ENCODE measurements at regions not wholly inside any gene's neighbourhood (a gene's known extent, or its start where the extent isn't known, plus 50 kb on each side); places are given as distances from the start of the nearest gene placed in this dataset.
"Not testable (repeated sequence)": the region's sequence is repeated elsewhere in the genome, so short reads cannot be mapped to it uniquely, and the experiment has no call there.

GRCh38 chr5:101009758-101010519, 106.9 kb upstream of the ST8SIA4 start:
- WGBS, 2 donors (ENCODE audit: extremely low coverage in 2 of 2, insufficient read length in 2 of 2, insufficient replicate concordance in 1 of 2), result no CpG with 5 or more reads among the region's 9 CpGs

GRCh38 chr5:100992354-100992753, 89.3 kb upstream of the ST8SIA4 start:
- Histone ChIP-seq H3K9ac (ENCODE audit: low read depth, low read length, poor library complexity) (no peak overlapping the region), H3K36me3 (replicated peaks in 1 of 2; ENCODE audit: control insufficient read depth in 2 of 2, insufficient read depth in 2 of 2, low read length in 2 of 2) (no peaks in the 10 kb centered on the region), H2BK12ac (ENCODE audit: low read length) (no peak overlapping the region), H3K14ac (ENCODE audit: low read length) (no peak overlapping the region), H3K4me1 (ENCODE audit: control insufficient read depth in 2 of 2, insufficient read depth in 1 of 2, low read depth in 1 of 2, low read length in 2 of 2) (no peaks in the 10 kb centered on the region), H2BK5ac (ENCODE audit: low read length) (no peak overlapping the region), H2AK5ac (ENCODE audit: low read depth, low read length) (no peak overlapping the region), H2BK120ac (ENCODE audit: low read depth, low read length) (no peak overlapping the region), H3K23ac (ENCODE audit: low read depth, low read length, poor library complexity) (no peak overlapping the region), H4K91ac (ENCODE audit: low read depth, low read length, poor library complexity) (no peak overlapping the region), H3K4me3 (ENCODE audit: low read length in 2 of 2) (no peak overlapping the region), H3K27ac (replicated peaks; ENCODE audit: low read length) (no peak overlapping the region), H3K4me2 (ENCODE audit: insufficient read depth, low read length, poor library complexity, severe bottlenecking) (no peak overlapping the region), H3K4ac (ENCODE audit: low read length) (no peak overlapping the region), H3K18ac (ENCODE audit: low read length) (no peak overlapping the region), H2AFZ (ENCODE audit: low read length) (no peak overlapping the region), H4K8ac (ENCODE audit: low read depth, low read length) (no peak overlapping the region), H2BK15ac (ENCODE audit: low read length) (no peak overlapping the region), H3K79me1 (ENCODE audit: low read depth, low read length) (no peaks in the 10 kb centered on the region), H3K9me3 (replicated peaks in 1 of 2; ENCODE audit: control insufficient read depth in 2 of 2, insufficient read depth in 1 of 2, low read depth in 1 of 2, low read length in 2 of 2) (no peaks in the 10 kb centered on the region), H3K27me3 (ENCODE audit: control insufficient read depth in 3 of 3, insufficient read depth in 3 of 3, low read depth in 1 of 3, low read length in 3 of 3) (no peaks in the 10 kb centered on the region)
- no CpG with 5 or more reads among the region's 1 CpG for WGBS, 2 donors (ENCODE audit: extremely low coverage in 2 of 2, insufficient read length in 2 of 2, insufficient replicate concordance in 1 of 2)
- no peak for DNase-seq (ENCODE audit: low spot score)

More at GRCh38 chr5:101009758-101010519, 106.9 kb upstream of the ST8SIA4 start:
- no peak overlapping the region for H2AK5ac ChIP-seq (ENCODE audit: low read depth, low read length)
- H3K4me3 ChIP-seq (ENCODE audit: low read length in 2 of 2), result no peak overlapping the region
- H3K4me2 ChIP-seq (ENCODE audit: insufficient read depth, low read length, poor library complexity, severe bottlenecking), result no peak overlapping the region
- no peak overlapping the region for H3K18ac ChIP-seq (ENCODE audit: low read length)
- no peak overlapping the region for H2BK15ac ChIP-seq (ENCODE audit: low read length)
- H3K79me1 ChIP-seq (ENCODE audit: low read depth, low read length), result no peaks in the 10 kb centered on the region
- H3K36me3 ChIP-seq (replicated peaks in 1 of 2; ENCODE audit: control insufficient read depth in 2 of 2, insufficient read depth in 2 of 2, low read length in 2 of 2), result no peaks in the 10 kb centered on the region
- H2BK120ac ChIP-seq (ENCODE audit: low read depth, low read length), result no peak overlapping the region
- H3K4ac ChIP-seq (ENCODE audit: low read length), result no peak overlapping the region
- peaks cover 0 to 9% of the 10 kb centered on the region in 2 donors for H3K4me1 ChIP-seq (ENCODE audit: control insufficient read depth in 2 of 2, insufficient read depth in 1 of 2, low read depth in 1 of 2, low read length in 2 of 2)
- peak; percentile 15 for DNase-seq (ENCODE audit: low spot score)
- H2BK12ac ChIP-seq (ENCODE audit: low read length), result no peak overlapping the region
- H2BK5ac ChIP-seq (ENCODE audit: low read length), result no peak overlapping the region
- H2AFZ ChIP-seq (ENCODE audit: low read length), result peak overlapping the region; percentile 15
- no peak overlapping the region for H4K91ac ChIP-seq (ENCODE audit: low read depth, low read length, poor library complexity)
- no peak overlapping the region for H3K9ac ChIP-seq (ENCODE audit: low read depth, low read length, poor library complexity)
- H3K27ac ChIP-seq (replicated peaks; ENCODE audit: low read length), result no peak overlapping the region
- H3K27me3 ChIP-seq (ENCODE audit: control insufficient read depth in 3 of 3, insufficient read depth in 3 of 3, low read depth in 1 of 3, low read length in 3 of 3), result no peaks in the 10 kb centered on the region
- no peak overlapping the region for H4K8ac ChIP-seq (ENCODE audit: low read depth, low read length)
- no peak overlapping the region for H3K23ac ChIP-seq (ENCODE audit: low read depth, low read length, poor library complexity)
- H3K14ac ChIP-seq (ENCODE audit: low read length), result no peak overlapping the region
- H3K9me3 ChIP-seq (replicated peaks in 1 of 2; ENCODE audit: control insufficient read depth in 2 of 2, insufficient read depth in 1 of 2, low read depth in 1 of 2, low read length in 2 of 2), result no peaks in the 10 kb centered on the region

DNA sequence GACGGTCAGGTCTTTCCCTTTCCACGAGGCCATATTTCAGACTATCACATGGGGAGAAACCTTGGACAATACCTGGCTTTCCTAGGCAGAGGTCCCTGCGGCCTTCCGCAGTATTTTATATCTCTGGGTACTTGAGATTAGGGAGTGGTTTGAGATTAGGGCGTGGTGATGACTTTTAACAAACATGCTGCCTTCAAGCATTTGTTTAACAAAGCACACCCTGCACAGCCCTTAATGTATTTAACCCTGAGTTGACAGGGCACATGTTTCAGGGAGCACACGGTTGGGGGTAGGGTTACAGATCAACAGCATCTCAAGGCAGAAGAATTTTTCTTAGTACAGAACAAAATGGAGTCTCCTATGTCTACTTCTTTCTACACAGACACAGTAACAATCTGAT, 80.5 kb upstream of the ST8SIA4 start:
- H3K4me2 ChIP-seq (ENCODE audit: insufficient read depth, low read length, poor library complexity, severe bottlenecking); H3K18ac ChIP-seq (ENCODE audit: low read length); H3K23ac ChIP-seq (ENCODE audit: low read depth, low read length, poor library complexity); H2BK15ac ChIP-seq (ENCODE audit: low read length); H3K9ac ChIP-seq (ENCODE audit: low read depth, low read length, poor library complexity); H3K4me3 ChIP-seq (ENCODE audit: low read length in 2 of 2); H2BK12ac ChIP-seq (ENCODE audit: low read length); DNase-seq (ENCODE audit: low spot score); H3K36me3 ChIP-seq (replicated peaks in 1 of 2; ENCODE audit: control insufficient read depth in 2 of 2, insufficient read depth in 2 of 2, low read length in 2 of 2); H4K8ac ChIP-seq (ENCODE audit: low read depth, low read length); H3K14ac ChIP-seq (ENCODE audit: low read length); H2AK5ac ChIP-seq (ENCODE audit: low read depth, low read length); H4K91ac ChIP-seq (ENCODE audit: low read depth, low read length, poor library complexity); H3K27me3 ChIP-seq (ENCODE audit: control insufficient read depth in 3 of 3, insufficient read depth in 3 of 3, low read depth in 1 of 3, low read length in 3 of 3); H3K27ac ChIP-seq (replicated peaks; ENCODE audit: low read length); H2BK120ac ChIP-seq (ENCODE audit: low read depth, low read length); H3K9me3 ChIP-seq (replicated peaks in 1 of 2; ENCODE audit: control insufficient read depth in 2 of 2, insufficient read depth in 1 of 2, low read depth in 1 of 2, low read length in 2 of 2); H3K4ac ChIP-seq (ENCODE audit: low read length); H2AFZ ChIP-seq (ENCODE audit: low read length); H3K4me1 ChIP-seq (ENCODE audit: control insufficient read depth in 2 of 2, insufficient read depth in 1 of 2, low read depth in 1 of 2, low read length in 2 of 2); H2BK5ac ChIP-seq (ENCODE audit: low read length); H3K79me1 ChIP-seq (ENCODE audit: low read depth, low read length): not testable (repeated sequence)
- WGBS, 2 donors (ENCODE audit: extremely low coverage in 2 of 2, insufficient read length in 2 of 2, insufficient replicate concordance in 1 of 2), result no CpG with 5 or more reads among the region's 6 CpGs

DNA sequence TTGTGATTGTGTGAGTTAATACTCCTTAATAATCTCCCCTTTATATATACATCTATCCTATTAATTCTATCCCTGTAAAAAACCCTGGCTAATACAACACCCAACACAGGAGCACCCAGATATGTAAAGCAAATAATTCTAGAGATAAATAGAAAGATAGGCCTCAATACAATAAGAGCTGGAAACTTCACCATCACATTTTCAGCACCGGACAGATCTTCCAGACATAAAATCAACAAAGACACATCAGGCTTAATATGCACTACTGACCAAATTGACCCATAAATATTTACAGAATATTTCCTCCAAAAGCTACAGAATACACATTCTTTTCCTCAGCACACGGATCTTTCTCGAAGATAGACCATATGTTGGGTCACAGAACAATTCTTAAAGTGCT, 71.0 kb upstream of the ST8SIA4 start:
- no peak overlapping the region for H3K23ac ChIP-seq (ENCODE audit: low read depth, low read length, poor library complexity)
- no peak overlapping the region for H4K8ac ChIP-seq (ENCODE audit: low read depth, low read length)
- H4K91ac ChIP-seq (ENCODE audit: low read depth, low read length, poor library complexity), result no peak overlapping the region
- H3K27me3 ChIP-seq (ENCODE audit: control insufficient read depth in 3 of 3, insufficient read depth in 3 of 3, low read depth in 1 of 3, low read length in 3 of 3), result no peaks in the 10 kb centered on the region
- no peak overlapping the region for H2AFZ ChIP-seq (ENCODE audit: low read length)
- no peak overlapping the region for H3K4ac ChIP-seq (ENCODE audit: low read length)
- no peak overlapping the region for H3K4me2 ChIP-seq (ENCODE audit: insufficient read depth, low read length, poor library complexity, severe bottlenecking)
- no peaks in the 10 kb centered on the region for H3K79me1 ChIP-seq (ENCODE audit: low read depth, low read length)
- H3K9me3 ChIP-seq (replicated peaks in 1 of 2; ENCODE audit: control insufficient read depth in 2 of 2, insufficient read depth in 1 of 2, low read depth in 1 of 2, low read length in 2 of 2), result no peaks in the 10 kb centered on the region
- DNase-seq (ENCODE audit: low spot score), result no peak
- H3K36me3 ChIP-seq (replicated peaks in 1 of 2; ENCODE audit: control insufficient read depth in 2 of 2, insufficient read depth in 2 of 2, low read length in 2 of 2), result no peaks in the 10 kb centered on the region
- H3K27ac ChIP-seq (replicated peaks; ENCODE audit: low read length), result no peak overlapping the region
- H3K4me1 ChIP-seq (ENCODE audit: control insufficient read depth in 2 of 2, insufficient read depth in 1 of 2, low read depth in 1 of 2, low read length in 2 of 2), result no peaks in the 10 kb centered on the region
- no peak overlapping the region for H2BK12ac ChIP-seq (ENCODE audit: low read length)
- H3K4me3 ChIP-seq (ENCODE audit: low read length in 2 of 2), result no peak overlapping the region
- no peak overlapping the region for H3K9ac ChIP-seq (ENCODE audit: low read depth, low read length, poor library complexity)
- H3K18ac ChIP-seq (ENCODE audit: low read length), result no peak overlapping the region
- no peak overlapping the region for H2AK5ac ChIP-seq (ENCODE audit: low read depth, low read length)
- H2BK120ac ChIP-seq (ENCODE audit: low read depth, low read length), result no peak overlapping the region
- no peak overlapping the region for H2BK5ac ChIP-seq (ENCODE audit: low read length)
- H2BK15ac ChIP-seq (ENCODE audit: low read length), result no peak overlapping the region
- no CpG with 5 or more reads among the region's 3 CpGs for WGBS, 2 donors (ENCODE audit: extremely low coverage in 2 of 2, insufficient read length in 2 of 2, insufficient replicate concordance in 1 of 2)
- H3K14ac ChIP-seq (ENCODE audit: low read length), result no peak overlapping the region
